ENCODE measurements at regions not wholly inside any gene's neighbourhood (a gene's known extent, or its start where the extent isn't known, plus 50 kb on each side); places are given as distances from the start of the nearest gene placed in this dataset.
"Not testable (repeated sequence)": the region's sequence is repeated elsewhere in the genome, so short reads cannot be mapped to it uniquely, and the experiment has no call there.

DNA sequence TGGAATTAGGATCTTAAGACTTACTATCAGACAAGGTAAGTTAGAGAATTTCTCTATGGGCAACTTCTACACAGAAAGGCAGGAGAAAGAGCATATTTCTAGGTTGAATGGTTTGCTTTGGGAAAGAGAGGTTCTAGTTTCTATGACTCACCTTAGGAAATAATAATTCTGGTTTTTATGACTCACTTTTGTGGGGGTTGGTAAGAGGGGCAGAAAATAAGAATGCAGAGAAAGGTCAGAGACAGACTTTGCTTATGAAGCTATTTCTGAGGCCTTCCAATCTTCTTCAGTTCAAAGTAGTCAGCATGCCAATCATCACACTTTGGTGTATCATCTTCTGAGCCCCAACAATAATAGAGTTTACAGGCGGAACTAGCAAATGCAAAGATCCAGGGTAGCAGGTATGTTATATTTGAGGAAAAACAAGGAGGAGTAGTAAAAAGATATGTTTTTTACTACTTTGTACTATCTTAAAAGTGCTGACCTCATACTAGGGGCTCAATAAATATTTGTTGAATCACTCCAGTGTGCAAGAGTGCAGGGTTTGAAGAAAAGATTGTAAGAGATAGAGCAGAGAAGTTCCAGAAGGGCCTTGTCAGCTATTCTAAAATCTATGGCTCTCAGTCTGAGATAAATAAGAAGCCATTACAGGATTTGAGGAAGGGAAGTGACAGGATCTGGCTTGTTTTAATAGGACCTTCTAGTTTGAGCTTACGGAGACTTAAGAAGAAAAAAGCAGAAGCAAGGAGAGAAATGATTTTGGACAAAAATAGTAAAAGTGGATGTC is 56.7 kb upstream of the LRFN5 start:
- Histone ChIP-seq H3K36me3 (ENCODE audit: control insufficient read depth, insufficient read depth, low read length) (no peaks in the 10 kb centered on the region), H3K27me3 (ENCODE audit: control insufficient read depth, insufficient read depth, low read length) (no peaks in the 10 kb centered on the region), H3K27ac (ENCODE audit: low read depth, low read length) (no peak overlapping the region), H3K9ac (ENCODE audit: low read depth, low read length) (no peak overlapping the region), H3K9me3 (ENCODE audit: control insufficient read depth, insufficient read depth, low read length) (no peaks in the 10 kb centered on the region), H3K4me3 (ENCODE audit: low read depth, low read length) (no peak overlapping the region), H3K4me1 (ENCODE audit: control insufficient read depth, insufficient read depth, low read length) (no peaks in the 10 kb centered on the region)

DNA sequence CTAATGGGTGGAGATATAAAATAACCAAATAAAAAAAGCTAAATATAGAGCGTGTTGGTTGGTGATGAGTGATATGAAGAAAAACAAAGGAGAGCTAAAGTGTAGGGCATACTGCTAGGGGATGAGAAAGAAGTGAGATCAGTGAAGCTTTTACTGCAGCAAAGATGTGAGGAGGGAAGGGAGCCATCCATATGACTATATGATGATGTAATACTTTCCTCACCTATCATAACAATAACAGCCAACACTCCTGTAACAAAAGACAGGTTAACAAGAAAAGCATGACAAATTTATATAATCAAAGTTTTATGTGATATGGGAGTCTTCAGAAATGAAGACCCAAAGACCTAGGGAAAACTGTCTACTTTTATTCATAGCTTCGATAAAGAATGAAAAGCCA is 57.4 kb upstream of the LRFN5 start:
- H3K4me3 ChIP-seq (ENCODE audit: low read depth, low read length), result no peak overlapping the region
- H3K36me3 ChIP-seq (ENCODE audit: control insufficient read depth, insufficient read depth, low read length), result no peaks in the 10 kb centered on the region
- H3K4me1 ChIP-seq (ENCODE audit: control insufficient read depth, insufficient read depth, low read length), result no peaks in the 10 kb centered on the region
- H3K27ac ChIP-seq (ENCODE audit: low read depth, low read length), result no peak overlapping the region
- no peaks in the 10 kb centered on the region for H3K9me3 ChIP-seq (ENCODE audit: control insufficient read depth, insufficient read depth, low read length)
- H3K9ac ChIP-seq (ENCODE audit: low read depth, low read length), result no peak overlapping the region
- no peaks in the 10 kb centered on the region for H3K27me3 ChIP-seq (ENCODE audit: control insufficient read depth, insufficient read depth, low read length)

DNA sequence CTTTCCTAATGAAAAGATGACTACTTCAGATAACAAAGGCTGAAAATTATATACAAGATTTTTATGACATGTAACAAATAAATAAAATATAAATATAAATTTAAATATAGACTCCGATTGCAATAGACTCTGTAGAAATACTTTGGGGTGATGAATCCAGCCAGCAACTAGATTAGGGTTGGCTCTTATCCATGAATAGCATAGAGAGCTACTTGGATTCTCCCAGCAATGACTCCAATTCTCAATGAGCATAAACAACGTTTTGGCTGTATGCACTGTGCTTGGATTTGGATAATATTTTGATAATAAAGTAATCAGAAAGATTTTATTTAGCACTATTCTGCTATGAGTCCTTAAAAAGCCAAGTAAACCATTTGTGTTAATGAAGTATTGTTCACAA is 58.0 kb upstream of the LRFN5 start:
- H3K27ac ChIP-seq (ENCODE audit: low read depth, low read length), result no peak overlapping the region
- no peak overlapping the region for H3K4me3 ChIP-seq (ENCODE audit: low read depth, low read length)
- H3K36me3 ChIP-seq (ENCODE audit: control insufficient read depth, insufficient read depth, low read length), result no peaks in the 10 kb centered on the region
- H3K4me1 ChIP-seq (ENCODE audit: control insufficient read depth, insufficient read depth, low read length), result no peaks in the 10 kb centered on the region
- H3K9me3 ChIP-seq (ENCODE audit: control insufficient read depth, insufficient read depth, low read length), result no peaks in the 10 kb centered on the region
- no peak overlapping the region for H3K9ac ChIP-seq (ENCODE audit: low read depth, low read length)
- no peaks in the 10 kb centered on the region for H3K27me3 ChIP-seq (ENCODE audit: control insufficient read depth, insufficient read depth, low read length)

DNA sequence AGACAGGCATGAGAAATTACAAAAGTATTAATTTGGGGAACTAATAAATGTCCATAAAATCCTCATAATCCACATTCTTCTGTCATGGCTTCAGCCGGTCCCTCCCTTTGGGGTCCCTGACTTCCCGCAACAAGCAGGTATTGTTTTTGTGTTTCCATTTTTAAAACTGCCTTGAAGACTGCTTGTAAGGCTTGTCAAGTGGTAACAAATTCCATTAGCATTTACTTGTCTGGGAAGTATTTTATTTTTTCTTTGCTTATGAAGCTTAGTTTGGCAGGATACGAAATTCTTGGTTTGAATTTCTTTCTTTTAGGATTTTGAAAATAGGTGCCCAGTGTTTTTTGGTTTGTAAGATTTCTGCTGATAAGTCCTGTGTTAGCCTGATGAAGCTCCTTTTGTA is 65.3 kb upstream of the LRFN5 start:
- Histone ChIP-seq H3K27me3 (ENCODE audit: control insufficient read depth, insufficient read depth, low read length) (no peaks in the 10 kb centered on the region), H3K4me3 (ENCODE audit: low read depth, low read length) (no peak overlapping the region), H3K36me3 (ENCODE audit: control insufficient read depth, insufficient read depth, low read length) (no peaks in the 10 kb centered on the region), H3K4me1 (ENCODE audit: control insufficient read depth, insufficient read depth, low read length) (no peaks in the 10 kb centered on the region), H3K9ac (ENCODE audit: low read depth, low read length) (no peak overlapping the region), H3K27ac (ENCODE audit: low read depth, low read length) (no peak overlapping the region), H3K9me3 (ENCODE audit: control insufficient read depth, insufficient read depth, low read length) (no peaks in the 10 kb centered on the region)

DNA sequence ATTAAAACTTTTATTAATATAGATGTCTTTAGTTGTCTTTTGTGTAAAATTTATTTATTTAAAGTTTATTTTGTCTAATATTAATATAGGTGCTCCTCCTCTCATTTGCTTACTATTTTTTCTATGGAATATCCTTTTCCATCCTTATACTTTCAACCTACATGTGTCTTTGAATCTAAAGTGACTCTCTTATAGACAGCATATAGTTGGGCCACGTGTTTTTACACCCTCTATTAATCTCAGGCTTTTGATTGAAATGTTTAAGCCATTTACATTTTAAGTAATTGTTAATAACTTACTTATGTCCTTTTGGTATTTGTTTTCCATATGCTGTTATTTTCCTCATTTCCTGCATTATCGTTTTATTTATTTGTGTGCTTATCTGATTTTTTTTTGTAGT is 74.4 kb upstream of the LRFN5 start:
- H3K27me3 ChIP-seq (ENCODE audit: control insufficient read depth, insufficient read depth, low read length), result no peaks in the 10 kb centered on the region
- H3K9me3 ChIP-seq (ENCODE audit: control insufficient read depth, insufficient read depth, low read length), result no peaks in the 10 kb centered on the region
- no peaks in the 10 kb centered on the region for H3K4me1 ChIP-seq (ENCODE audit: control insufficient read depth, insufficient read depth, low read length)
- no peak overlapping the region for H3K9ac ChIP-seq (ENCODE audit: low read depth, low read length)
- no peaks in the 10 kb centered on the region for H3K36me3 ChIP-seq (ENCODE audit: control insufficient read depth, insufficient read depth, low read length)
- no peak overlapping the region for H3K4me3 ChIP-seq (ENCODE audit: low read depth, low read length)
- no peak overlapping the region for H3K27ac ChIP-seq (ENCODE audit: low read depth, low read length)

DNA sequence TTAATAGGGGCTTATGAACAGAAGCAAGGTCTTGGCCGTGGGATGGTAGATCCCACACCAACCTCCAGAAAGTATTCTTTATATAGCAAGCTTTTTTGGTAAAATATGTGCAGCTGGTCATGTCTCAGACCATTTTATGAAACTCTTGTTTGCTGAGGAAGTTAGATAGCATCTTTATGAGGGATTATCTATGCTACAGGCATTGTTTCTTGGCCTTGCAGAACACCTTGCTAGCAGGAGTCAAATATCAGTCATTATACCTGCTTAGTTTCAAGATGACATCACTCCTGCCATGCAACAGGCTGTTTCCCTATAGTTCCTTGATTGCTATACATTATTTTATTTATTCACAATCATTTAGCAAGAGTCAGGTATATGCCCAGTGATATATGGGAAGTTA is 84.8 kb upstream of the LRFN5 start:
- Histone ChIP-seq H3K9ac (ENCODE audit: low read depth, low read length) (no peak overlapping the region), H3K27ac (ENCODE audit: low read depth, low read length) (no peak overlapping the region), H3K4me1 (ENCODE audit: control insufficient read depth, insufficient read depth, low read length) (peaks cover 6% of the 10 kb centered on the region; the same call in 1 of the 2 replicates)

DNA sequence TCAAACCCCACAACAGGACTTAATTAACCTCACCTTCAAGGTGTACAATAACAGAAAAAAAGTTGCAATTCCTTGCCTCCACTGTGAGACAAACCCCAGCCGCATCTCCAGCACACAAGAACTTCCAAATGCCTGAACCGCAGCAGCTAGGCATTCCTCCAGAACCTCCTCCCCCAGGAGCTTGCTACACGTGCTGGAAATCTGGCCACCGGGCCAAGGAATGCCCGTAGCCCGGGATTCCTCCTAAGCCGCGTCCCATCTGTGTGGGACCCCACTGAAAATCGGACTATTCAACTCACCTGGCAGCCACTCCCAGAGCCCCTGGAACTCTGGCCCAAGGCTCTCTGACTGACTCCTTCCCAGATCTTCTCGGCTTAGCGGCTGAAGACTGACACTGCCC is 88.6 kb upstream of the LRFN5 start:
- not testable (repeated sequence) for H3K4me3 ChIP-seq (ENCODE audit: low read depth, low read length); H3K9ac ChIP-seq (ENCODE audit: low read depth, low read length); H3K27ac ChIP-seq (ENCODE audit: low read depth, low read length); H3K4me1 ChIP-seq (ENCODE audit: control insufficient read depth, insufficient read depth, low read length); H3K27me3 ChIP-seq (ENCODE audit: control insufficient read depth, insufficient read depth, low read length); H3K36me3 ChIP-seq (ENCODE audit: control insufficient read depth, insufficient read depth, low read length); H3K9me3 ChIP-seq (ENCODE audit: control insufficient read depth, insufficient read depth, low read length)

More for the DNA sequence above, 84.8 kb upstream of the LRFN5 start:
- Histone ChIP-seq H3K36me3 (ENCODE audit: control insufficient read depth, insufficient read depth, low read length) (no peaks in the 10 kb centered on the region), H3K9me3 (ENCODE audit: control insufficient read depth, insufficient read depth, low read length) (no peaks in the 10 kb centered on the region), H3K27me3 (ENCODE audit: control insufficient read depth, insufficient read depth, low read length) (no peaks in the 10 kb centered on the region), H3K4me3 (ENCODE audit: low read depth, low read length) (no peak overlapping the region)

DNA sequence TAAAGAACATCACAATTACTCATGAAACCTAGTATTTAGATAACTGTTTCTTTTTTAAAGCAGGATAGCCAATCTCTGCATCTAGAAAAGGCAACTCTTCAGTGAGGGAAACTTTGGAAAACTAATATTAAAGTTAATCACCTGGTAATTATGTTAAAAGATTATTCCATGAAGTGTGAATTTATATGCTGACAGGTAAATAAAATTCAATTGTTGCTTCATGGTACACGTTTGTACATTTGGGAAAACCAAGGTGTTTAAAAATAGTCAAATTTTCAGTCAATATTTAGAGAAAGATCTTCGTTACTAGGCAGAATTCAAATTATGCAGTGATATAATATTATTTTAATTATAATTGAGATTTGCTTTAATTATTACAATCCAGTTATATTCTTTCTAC is 100.1 kb upstream of the LRFN5 start:
- no peaks in the 10 kb centered on the region for H3K27me3 ChIP-seq (ENCODE audit: control insufficient read depth, insufficient read depth, low read length)
- no peak overlapping the region for H3K27ac ChIP-seq (ENCODE audit: low read depth, low read length)
- H3K4me3 ChIP-seq (ENCODE audit: low read depth, low read length), result no peak overlapping the region
- H3K9me3 ChIP-seq (ENCODE audit: control insufficient read depth, insufficient read depth, low read length), result no peaks in the 10 kb centered on the region
- no peaks in the 10 kb centered on the region for H3K36me3 ChIP-seq (ENCODE audit: control insufficient read depth, insufficient read depth, low read length)
- no peak overlapping the region for H3K9ac ChIP-seq (ENCODE audit: low read depth, low read length)
- peaks cover 8% of the 10 kb centered on the region; the same call in 1 of the 2 replicates for H3K4me1 ChIP-seq (ENCODE audit: control insufficient read depth, insufficient read depth, low read length)

DNA sequence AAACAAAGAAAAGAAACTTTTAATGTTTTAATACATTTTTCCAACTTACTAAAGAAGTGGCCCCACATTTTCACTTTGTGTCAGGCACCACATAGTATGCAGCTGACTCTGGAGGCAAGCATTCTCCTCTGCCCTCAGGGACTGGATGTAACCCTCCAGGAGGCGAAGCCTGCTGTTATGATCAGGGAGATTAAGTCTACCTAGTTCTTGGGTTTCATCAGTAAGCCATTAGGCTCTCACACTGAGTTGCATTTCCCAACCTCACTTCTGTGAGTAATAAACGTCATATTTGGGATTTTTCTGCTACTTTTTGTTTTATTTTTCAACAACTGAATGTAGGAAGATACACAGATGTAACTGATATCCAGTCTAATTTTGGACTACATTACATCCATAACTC is 101.2 kb upstream of the LRFN5 start:
- Histone ChIP-seq H3K9me3 (ENCODE audit: control insufficient read depth, insufficient read depth, low read length) (no peaks in the 10 kb centered on the region), H3K9ac (ENCODE audit: low read depth, low read length) (no peak overlapping the region), H3K27ac (ENCODE audit: low read depth, low read length) (no peak overlapping the region), H3K27me3 (ENCODE audit: control insufficient read depth, insufficient read depth, low read length) (no peaks in the 10 kb centered on the region), H3K4me1 (ENCODE audit: control insufficient read depth, insufficient read depth, low read length) (peaks cover 8% of the 10 kb centered on the region; the same call in 1 of the 2 replicates), H3K36me3 (ENCODE audit: control insufficient read depth, insufficient read depth, low read length) (no peaks in the 10 kb centered on the region), H3K4me3 (ENCODE audit: low read depth, low read length) (no peak overlapping the region)

DNA sequence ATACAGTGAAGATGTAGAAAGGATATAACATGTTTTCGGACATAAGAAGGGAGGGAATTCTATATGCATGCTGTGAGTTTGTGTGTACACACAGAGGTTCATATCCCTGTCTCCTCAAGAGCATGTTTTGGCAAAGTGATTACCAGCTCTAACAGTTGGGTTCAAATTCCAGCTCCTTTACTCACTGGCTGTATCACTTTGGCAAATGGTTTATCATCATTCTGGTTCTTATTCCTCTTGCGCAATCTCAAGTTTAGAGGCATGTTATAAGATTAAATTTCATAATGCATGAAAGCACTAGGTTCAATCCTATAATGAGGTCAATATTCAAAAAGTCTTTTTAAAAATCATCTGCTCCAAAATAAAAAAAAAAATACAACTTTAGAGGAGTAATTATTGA is 107.7 kb upstream of the LRFN5 start:
- no peaks in the 10 kb centered on the region for H3K27me3 ChIP-seq (ENCODE audit: control insufficient read depth, insufficient read depth, low read length)
- no peaks in the 10 kb centered on the region for H3K4me1 ChIP-seq (ENCODE audit: control insufficient read depth, insufficient read depth, low read length)
- no peak overlapping the region for H3K4me3 ChIP-seq (ENCODE audit: low read depth, low read length)
- H3K27ac ChIP-seq (ENCODE audit: low read depth, low read length), result no peak overlapping the region
- no peaks in the 10 kb centered on the region for H3K36me3 ChIP-seq (ENCODE audit: control insufficient read depth, insufficient read depth, low read length)
- H3K9me3 ChIP-seq (ENCODE audit: control insufficient read depth, insufficient read depth, low read length), result no peaks in the 10 kb centered on the region
- no peak overlapping the region for H3K9ac ChIP-seq (ENCODE audit: low read depth, low read length)

DNA sequence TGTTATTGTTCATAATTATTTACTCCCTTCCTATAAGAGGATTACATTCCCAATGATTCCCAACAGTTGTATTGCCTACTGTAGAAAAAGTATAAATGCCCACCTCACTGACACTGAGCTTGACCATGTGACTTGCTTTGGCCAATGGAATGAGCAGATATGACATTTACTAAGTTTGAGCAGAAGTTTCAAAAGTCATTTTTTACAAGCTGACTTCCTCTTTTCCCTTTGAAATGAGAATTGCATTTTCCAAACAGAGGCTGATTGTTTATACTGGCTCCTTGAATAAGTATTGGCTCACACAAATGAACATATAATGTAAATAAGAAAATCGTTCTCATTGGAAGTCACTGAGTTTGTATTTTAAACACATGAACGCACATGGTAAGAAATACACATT is 116.4 kb upstream of the LRFN5 start:
- H3K27me3 ChIP-seq (ENCODE audit: control insufficient read depth, insufficient read depth, low read length), result no peaks in the 10 kb centered on the region

More for the DNA sequence above, 116.4 kb upstream of the LRFN5 start:
- H3K4me1 ChIP-seq (ENCODE audit: control insufficient read depth, insufficient read depth, low read length), result no peaks in the 10 kb centered on the region
- H3K36me3 ChIP-seq (ENCODE audit: control insufficient read depth, insufficient read depth, low read length), result no peaks in the 10 kb centered on the region
- H3K4me3 ChIP-seq (ENCODE audit: low read depth, low read length), result no peak overlapping the region
- no peak overlapping the region for H3K27ac ChIP-seq (ENCODE audit: low read depth, low read length)
- no peak overlapping the region for H3K9ac ChIP-seq (ENCODE audit: low read depth, low read length)
- no peaks in the 10 kb centered on the region for H3K9me3 ChIP-seq (ENCODE audit: control insufficient read depth, insufficient read depth, low read length)

All from HUES48 (cell line).